ENCODE measurements at regions not wholly inside any gene's neighbourhood (a gene's known extent, or its start where the extent isn't known, plus 50 kb on each side); places are given as distances from the start of the nearest gene placed in this dataset.

DNA sequence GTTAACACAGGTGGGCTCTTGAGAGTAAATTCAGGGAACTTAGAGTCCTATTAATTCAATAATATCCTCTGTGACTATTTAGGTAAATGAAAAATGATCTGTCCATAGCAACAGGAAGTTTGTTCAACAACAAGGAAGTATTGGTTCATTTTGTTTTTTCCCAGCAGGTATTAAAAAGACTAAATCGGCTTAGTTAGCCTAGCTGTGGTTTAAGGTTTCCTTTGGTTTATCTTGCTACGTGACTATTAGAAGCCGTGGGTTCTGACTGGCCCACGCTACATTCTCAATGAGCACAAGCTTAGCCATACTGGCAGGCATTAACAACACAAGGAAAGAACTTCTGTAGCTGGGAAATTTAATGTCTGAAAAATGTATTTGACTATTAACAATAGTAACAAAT, 168.8 kb upstream of the HS3ST1 start:
- peaks cover 16% of the 10 kb centered on the region for H3K9me3 Mint-ChIP-seq
- TF ChIP-seq, protein P1, sequence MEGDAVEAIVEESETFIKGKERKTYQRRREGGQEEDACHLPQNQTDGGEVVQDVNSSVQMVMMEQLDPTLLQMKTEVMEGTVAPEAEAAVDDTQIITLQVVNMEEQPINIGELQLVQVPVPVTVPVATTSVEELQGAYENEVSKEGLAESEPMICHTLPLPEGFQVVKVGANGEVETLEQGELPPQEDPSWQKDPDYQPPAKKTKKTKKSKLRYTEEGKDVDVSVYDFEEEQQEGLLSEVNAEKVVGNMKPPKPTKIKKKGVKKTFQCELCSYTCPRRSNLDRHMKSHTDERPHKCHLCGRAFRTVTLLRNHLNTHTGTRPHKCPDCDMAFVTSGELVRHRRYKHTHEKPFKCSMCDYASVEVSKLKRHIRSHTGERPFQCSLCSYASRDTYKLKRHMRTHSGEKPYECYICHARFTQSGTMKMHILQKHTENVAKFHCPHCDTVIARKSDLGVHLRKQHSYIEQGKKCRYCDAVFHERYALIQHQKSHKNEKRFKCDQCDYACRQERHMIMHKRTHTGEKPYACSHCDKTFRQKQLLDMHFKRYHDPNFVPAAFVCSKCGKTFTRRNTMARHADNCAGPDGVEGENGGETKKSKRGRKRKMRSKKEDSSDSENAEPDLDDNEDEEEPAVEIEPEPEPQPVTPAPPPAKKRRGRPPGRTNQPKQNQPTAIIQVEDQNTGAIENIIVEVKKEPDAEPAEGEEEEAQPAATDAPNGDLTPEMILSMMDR (IDR thresholded peaks at IDR 0.05) = no peak
- H3K27me3 Mint-ChIP-seq (ENCODE audit: insufficient read depth) = no peaks in the 10 kb centered on the region; the same call in none of the 2 replicates
- no peak overlapping the region for H3K27ac Mint-ChIP-seq
- no peak for DNase-seq
- no peak overlapping the region for H3K4me3 Mint-ChIP-seq
- H3K36me3 Mint-ChIP-seq (ENCODE audit: low read depth) = no peaks in the 10 kb centered on the region; the same call in 1 of the 2 replicates
- no peaks in the 10 kb centered on the region for H3K4me1 Mint-ChIP-seq (ENCODE audit: low read depth)

GRCh38 chr4:11596989-11597388, 168.3 kb upstream of the HS3ST1 start:
- Mint-ChIP-seq H3K9me3 (peaks cover 18% of the 10 kb centered on the region), H3K36me3 (ENCODE audit: low read depth) (no peaks in the 10 kb centered on the region; the same call in 1 of the 2 replicates), H3K27me3 (ENCODE audit: insufficient read depth) (no peaks in the 10 kb centered on the region; the same call in none of the 2 replicates), H3K4me1 (ENCODE audit: low read depth) (no peaks in the 10 kb centered on the region), H3K4me3 (no peak overlapping the region), H3K27ac (no peak overlapping the region)
- DNase-seq = no peak
- TF ChIP-seq, protein P1 (IDR thresholded peaks at IDR 0.05) = no peak

- no peak for DNase-seq
- Mint-ChIP-seq H3K36me3 (ENCODE audit: low read depth) (no peaks in the 10 kb centered on the region; the same call in 1 of the 2 replicates), H3K27me3 (ENCODE audit: insufficient read depth) (no peaks in the 10 kb centered on the region; the same call in 1 of the 2 replicates), H3K4me1 (ENCODE audit: low read depth) (no peaks in the 10 kb centered on the region), H3K4me3 (no peak overlapping the region), H3K9me3 (peaks cover 22% of the 10 kb centered on the region), H3K27ac (no peak overlapping the region)
- TF ChIP-seq, protein P1 (IDR thresholded peaks at IDR 0.05) = no peak
Measured at GRCh38 chr4:11593576-11594116, 165.0 kb upstream of the HS3ST1 start.

- Mint-ChIP-seq H3K4me1 (ENCODE audit: low read depth) (no peaks in the 10 kb centered on the region), H3K9me3 (peaks cover 27% of the 10 kb centered on the region), H3K36me3 (ENCODE audit: low read depth) (no peaks in the 10 kb centered on the region; the same call in 1 of the 2 replicates), H3K27ac (no peak overlapping the region), H3K4me3 (no peak overlapping the region), H3K27me3 (ENCODE audit: insufficient read depth) (no peaks in the 10 kb centered on the region)
- TF ChIP-seq, protein P1 (IDR thresholded peaks at IDR 0.05) = no peak
- DNase-seq = no peak
Measured at GRCh38 chr4:11592276-11592675, 163.6 kb upstream of the HS3ST1 start.

- H3K9me3 Mint-ChIP-seq = peaks cover 35% of the 10 kb centered on the region
- TF ChIP-seq, protein P1 (IDR thresholded peaks at IDR 0.05) = no peak
- no peaks in the 10 kb centered on the region; the same call in 1 of the 2 replicates for H3K36me3 Mint-ChIP-seq (ENCODE audit: low read depth)
- DNase-seq = no peak
- no peaks in the 10 kb centered on the region for H3K4me1 Mint-ChIP-seq (ENCODE audit: low read depth)
- no peak overlapping the region for H3K4me3 Mint-ChIP-seq
- H3K27ac Mint-ChIP-seq = no peak overlapping the region
- H3K27me3 Mint-ChIP-seq (ENCODE audit: insufficient read depth) = no peaks in the 10 kb centered on the region
Measured at GRCh38 chr4:11590132-11590531, 161.4 kb upstream of the HS3ST1 start.
